SK-N-SH (cell line): ENCODE measurements at regions not wholly inside any gene's neighbourhood (a gene's known extent, or its start where the extent isn't known, plus 50 kb on each side); places are given as distances from the start of the nearest gene placed in this dataset.

Experiments used
- CTCF ChIA-PET: fragments of 300-600, 350-600 bp; formaldehyde crosslinking; extraction: SDS; loops from one replicate; lab custom pipeline; 2021; lab: Yijun Ruan, JAX
- POLR2A ChIA-PET: fragments of 350-600 bp; sonication (Branson Sonifier 250); formaldehyde crosslinking; extraction: SDS; loops from one replicate; lab custom pipeline; 2020; ENCODE audit warnings: antibody characterized with exemption, inconsistent platforms; lab: Yijun Ruan, JAX
- DNase-seq: peaks from one replicate; pipeline ENCODE4 v3.0.0; 2012
- H2AFZ ChIP-seq: fragments of 200-600 bp; sonication (generic); 2 replicates; pipeline ENCODE4 v1.8.1; 2016; ENCODE audit warnings: antibody characterized with exemption, mild to moderate bottlenecking, low read depth
- H3F3A ChIP-seq: fragments of 200-600 bp; sonication (generic); replicated peaks from 2 replicates; pipeline ENCODE3; 2016; ENCODE audit warnings: antibody characterized with exemption, mild to moderate bottlenecking; ENCODE audit not compliant: insufficient read depth
- H3K27ac ChIP-seq, 2 experiments: fragments of 200-500 bp in 1 of 2; fragments of 200-600 bp in 1 of 2; sonication (Bioruptor generic) in 1 of 2; sonication (generic), shearing (Covaris generic) in 1 of 2; 2 replicates each; pipeline versions ENCODE4 v1.5.1 to v1.6.1; 2014 to 2016; ENCODE audit warnings: low read depth in 2 of 2, inconsistent platforms in 1 of 2, low read length in 1 of 2, mild to moderate bottlenecking in 1 of 2, mixed read lengths in 1 of 2
- H3K27me3 ChIP-seq: fragments of 200-600 bp; sonication (generic), shearing (Covaris generic); 2 replicates; pipeline ENCODE4 v1.6.1; 2016; ENCODE audit warnings: mixed run types; ENCODE audit not compliant: insufficient read depth
- H3K36me3 ChIP-seq, 2 experiments: fragments of 200-500 bp in 1 of 2; fragments of 200-600 bp in 1 of 2; sonication (Bioruptor generic) in 1 of 2; sonication (generic) in 1 of 2; replicated peaks in 1 of 2; 2 replicates each; pipeline versions ENCODE3 to v1.5.1; 2014 to 2016; ENCODE audit warnings: low read length in 1 of 2, mild to moderate bottlenecking in 1 of 2; ENCODE audit not compliant: insufficient read depth in 2 of 2, control insufficient read depth in 1 of 2
- H3K4me1 ChIP-seq, 2 experiments: fragments of 200-500 bp in 1 of 2; fragments of 200-600 bp in 1 of 2; sonication (Bioruptor generic) in 1 of 2; sonication (generic), shearing (Covaris generic) in 1 of 2; 2 replicates each; pipeline versions ENCODE4 v1.5.1 to v1.6.1; 2014 to 2016; ENCODE audit warnings: low read depth in 1 of 2, low read length in 1 of 2, mixed run types in 1 of 2; ENCODE audit not compliant: insufficient read depth in 2 of 2, control insufficient read depth in 1 of 2
- H3K4me2 ChIP-seq: fragments of 200-600 bp; sonication (generic), shearing (Covaris generic); 2 replicates; pipeline ENCODE4 v1.6.1; 2017; ENCODE audit warnings: mixed run types
- H3K4me3 ChIP-seq, 2 experiments: fragments of 200-500 bp in 1 of 2; fragments of 200-600 bp in 1 of 2; sonication (Bioruptor generic) in 1 of 2; sonication (generic), shearing (Covaris generic) in 1 of 2; 2 replicates each; pipeline versions ENCODE4 v1.5.1 to v1.8.1; 2014 to 2016; ENCODE audit warnings: low read depth in 2 of 2, inconsistent platforms in 1 of 2, low read length in 1 of 2, mild to moderate bottlenecking in 1 of 2, mixed read lengths in 1 of 2, moderate library complexity in 1 of 2
- H3K79me2 ChIP-seq: fragments of 200-600 bp; sonication (generic); 2 replicates; pipeline ENCODE4 v1.8.1; 2017; ENCODE audit warnings: mild to moderate bottlenecking; ENCODE audit not compliant: insufficient read depth
- H3K9ac ChIP-seq: fragments of 200-600 bp; sonication (generic); 2 replicates; pipeline ENCODE4 v1.6.1; 2017; ENCODE audit warnings: mixed run types
- H3K9me2 ChIP-seq: fragments of 200-600 bp; sonication (generic); 2 replicates; pipeline ENCODE4 v1.6.1; 2017; ENCODE audit warnings: mixed run types
- H3K9me3 ChIP-seq: fragments of 200-600 bp; sonication (generic); 2 replicates; pipeline ENCODE4 v1.6.1; 2017; ENCODE audit warnings: mixed run types, mild to moderate bottlenecking, moderate library complexity
- H4K20me1 ChIP-seq: fragments of 200-600 bp; sonication (generic); 2 replicates; pipeline ENCODE4 v1.6.1; 2017; ENCODE audit warnings: mild to moderate bottlenecking, mixed run types; ENCODE audit not compliant: insufficient read depth
- ELF1 ChIP-seq: IDR thresholded peaks from 2 replicates; pipeline ENCODE4 v1.4.0; 2012
- FOXM1 ChIP-seq: IDR thresholded peaks from 2 replicates; pipeline ENCODE4 v1.4.0; 2012; ENCODE audit warnings: low read depth, mild to moderate bottlenecking
- GABPA ChIP-seq: IDR thresholded peaks from 2 replicates; pipeline ENCODE4 v1.4.0; 2012; ENCODE audit warnings: low read depth, mild to moderate bottlenecking
- GATA2 ChIP-seq: sonication (generic); formaldehyde crosslinking; IDR thresholded peaks from 2 replicates; pipeline ENCODE4 v1.5.0; 2020; ENCODE audit warnings: mild to moderate bottlenecking, missing genetic modification reagents
- MXI1 ChIP-seq: IDR thresholded peaks from 2 replicates; pipeline ENCODE4 v1.6.1; 2012; ENCODE audit warnings: mild to moderate bottlenecking, low read depth, low read length, improper control_type of control experiment
- NFIC ChIP-seq: IDR thresholded peaks from 2 replicates; pipeline ENCODE4 v1.4.0; 2012; ENCODE audit warnings: borderline replicate concordance
- POLR2AphosphoS5 ChIP-seq: IDR thresholded peaks from 2 replicates; pipeline ENCODE4 v1.6.1; 2012; ENCODE audit warnings: low read depth, low read length
- RAD21 ChIP-seq: IDR thresholded peaks from 2 replicates; pipeline ENCODE4 v1.6.1; 2012; ENCODE audit warnings: mild to moderate bottlenecking, low read length
- RCOR1 ChIP-seq: fragments of 150-350 bp; IDR thresholded peaks from 2 replicates; pipeline ENCODE4 v1.6.1; 2017; ENCODE audit warnings: antibody characterized with exemption, low read length
- RFX5 ChIP-seq: IDR thresholded peaks from 2 replicates; pipeline ENCODE4 v1.6.1; 2012; ENCODE audit warnings: mild to moderate bottlenecking, improper control_type of control experiment, low read length
- RXRA ChIP-seq: IDR thresholded peaks from 2 replicates; pipeline ENCODE4 v1.4.0; 2012; ENCODE audit warnings: low read depth, mild to moderate bottlenecking, borderline replicate concordance
- SMC3 ChIP-seq: IDR thresholded peaks from 2 replicates; pipeline ENCODE4 v1.6.1; 2012; ENCODE audit warnings: low read depth, low read length, improper control_type of control experiment
- TAF1 ChIP-seq: IDR thresholded peaks from 2 replicates; pipeline ENCODE4 v1.6.1; 2012; ENCODE audit warnings: low read depth, mild to moderate bottlenecking, low read length, moderate library complexity, borderline replicate concordance
- TCF12 ChIP-seq: IDR thresholded peaks from 2 replicates; pipeline ENCODE4 v1.4.0; 2012
- YY1 ChIP-seq: IDR thresholded peaks from 2 replicates; pipeline ENCODE4 v1.4.0; 2012; ENCODE audit warnings: low read depth, mild to moderate bottlenecking
- WGBS: methylation state at CpG from one replicate; pipeline ENCODE4 v1.1.6; 2017; ENCODE audit warnings: low lambda C conversion rate; 5-methylcytosine and 5-hydroxymethylcytosine counted together
- TF ChIP-seq, protein P1 (sequence below): fragments of 200-600 bp; sonication (generic); IDR thresholded peaks from 2 replicates; pipeline ENCODE4 v1.6.1; 2017; ENCODE audit warnings: antibody characterized with exemption, mild to moderate bottlenecking, moderate library complexity
- TF ChIP-seq, protein P2 (sequence below): IDR thresholded peaks from 2 replicates; pipeline ENCODE4 v1.4.0; 2012; ENCODE audit warnings: low read depth
- TF ChIP-seq, protein P3 (sequence below): IDR thresholded peaks from 2 replicates; pipeline ENCODE4; 2012
- TF ChIP-seq, protein P4 (sequence below): IDR thresholded peaks from 2 replicates; pipeline ENCODE4 v1.4.0; 2012; ENCODE audit warnings: low read depth, borderline replicate concordance

DNA sequence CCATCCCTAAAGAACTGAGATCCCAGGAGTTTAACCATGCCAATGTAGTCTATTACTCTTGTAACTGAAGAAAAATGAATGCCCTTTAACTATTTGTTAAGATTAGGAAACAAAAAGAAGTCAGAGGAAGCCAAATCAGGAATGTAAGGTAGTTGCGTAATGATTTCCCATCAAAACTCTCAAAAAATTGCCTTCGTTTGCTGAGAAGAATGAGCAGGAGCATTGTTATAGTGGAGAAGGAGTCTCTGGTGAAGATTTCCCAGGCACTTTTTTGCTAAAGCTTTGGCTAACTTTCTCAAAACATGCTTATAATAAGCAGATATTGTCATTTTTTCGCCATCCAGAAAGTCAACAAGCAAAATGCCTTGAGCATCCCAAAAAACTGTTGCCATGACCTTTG, 224.0 kb upstream of the SIX2 start:
- WGBS = 87% methylated on average over 3 of the region's 3 CpGs
- Histone ChIP-seq H3K27me3 (no peaks in the 10 kb centered on the region), H3K9me3 (no peaks in the 10 kb centered on the region), H4K20me1 (no peaks in the 10 kb centered on the region), H3K27ac (no peak overlapping the region), H3F3A (no peaks in the 10 kb centered on the region), H2AFZ (no peak overlapping the region), H3K9ac (no peak overlapping the region), H3K9me2 (no peaks in the 10 kb centered on the region), H3K4me3 (no peak overlapping the region), H3K36me3 (no peaks in the 10 kb centered on the region), H3K4me1 (peaks cover 3 to 11% of the 10 kb centered on the region in 2 experiments; a peak in 2 of 4 replicates), H3K4me2 (no peak overlapping the region), H3K79me2 (no peaks in the 10 kb centered on the region)
- ChIA-PET CTCF (interaction anchor here (1.0 kb wide), 2 partner anchors 10 to 12 kb away, joined by 3 read pairs; no protein-coding TSS in a partner anchor), POLR2A (no interaction called here)
- no peak for TF ChIP-seq ELF1
- TF ChIP-seq, protein P1, sequence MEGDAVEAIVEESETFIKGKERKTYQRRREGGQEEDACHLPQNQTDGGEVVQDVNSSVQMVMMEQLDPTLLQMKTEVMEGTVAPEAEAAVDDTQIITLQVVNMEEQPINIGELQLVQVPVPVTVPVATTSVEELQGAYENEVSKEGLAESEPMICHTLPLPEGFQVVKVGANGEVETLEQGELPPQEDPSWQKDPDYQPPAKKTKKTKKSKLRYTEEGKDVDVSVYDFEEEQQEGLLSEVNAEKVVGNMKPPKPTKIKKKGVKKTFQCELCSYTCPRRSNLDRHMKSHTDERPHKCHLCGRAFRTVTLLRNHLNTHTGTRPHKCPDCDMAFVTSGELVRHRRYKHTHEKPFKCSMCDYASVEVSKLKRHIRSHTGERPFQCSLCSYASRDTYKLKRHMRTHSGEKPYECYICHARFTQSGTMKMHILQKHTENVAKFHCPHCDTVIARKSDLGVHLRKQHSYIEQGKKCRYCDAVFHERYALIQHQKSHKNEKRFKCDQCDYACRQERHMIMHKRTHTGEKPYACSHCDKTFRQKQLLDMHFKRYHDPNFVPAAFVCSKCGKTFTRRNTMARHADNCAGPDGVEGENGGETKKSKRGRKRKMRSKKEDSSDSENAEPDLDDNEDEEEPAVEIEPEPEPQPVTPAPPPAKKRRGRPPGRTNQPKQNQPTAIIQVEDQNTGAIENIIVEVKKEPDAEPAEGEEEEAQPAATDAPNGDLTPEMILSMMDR = no peak
- DNase-seq = no peak

DNA sequence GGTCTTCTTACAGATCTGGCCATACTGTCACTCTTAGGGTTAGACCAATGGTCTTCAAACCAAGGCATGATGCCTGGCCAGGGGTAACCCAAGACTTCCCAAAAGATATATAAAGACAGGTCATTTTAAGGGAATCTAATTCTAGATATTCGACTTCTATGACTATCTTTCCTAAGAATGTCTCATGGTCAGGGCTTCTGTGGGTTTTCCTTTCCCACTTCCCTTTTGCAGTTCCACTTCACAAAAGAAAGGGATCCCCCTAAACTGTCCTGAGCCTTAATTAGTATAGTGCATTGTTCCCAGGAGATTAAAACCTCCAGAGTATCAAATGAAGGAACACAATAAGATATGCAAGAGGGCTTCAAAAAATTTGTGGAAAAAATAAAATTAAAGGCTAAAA, 223.6 kb upstream of the SIX2 start:
- TF ChIP-seq RCOR1 (no peak), POLR2AphosphoS5 (no peak), GABPA (no peak), RXRA (no peak), TCF12 (no peak), YY1 (no peak), SMC3 (no peak), GATA2 (no peak), RFX5 (no peak), FOXM1 (no peak), NFIC (no peak), MXI1 (no peak), TAF1 (no peak), RAD21 (no peak)
- TF ChIP-seq, protein P2, sequence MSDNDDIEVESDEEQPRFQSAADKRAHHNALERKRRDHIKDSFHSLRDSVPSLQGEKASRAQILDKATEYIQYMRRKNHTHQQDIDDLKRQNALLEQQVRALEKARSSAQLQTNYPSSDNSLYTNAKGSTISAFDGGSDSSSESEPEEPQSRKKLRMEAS = no peak
- TF ChIP-seq, protein P3, sequence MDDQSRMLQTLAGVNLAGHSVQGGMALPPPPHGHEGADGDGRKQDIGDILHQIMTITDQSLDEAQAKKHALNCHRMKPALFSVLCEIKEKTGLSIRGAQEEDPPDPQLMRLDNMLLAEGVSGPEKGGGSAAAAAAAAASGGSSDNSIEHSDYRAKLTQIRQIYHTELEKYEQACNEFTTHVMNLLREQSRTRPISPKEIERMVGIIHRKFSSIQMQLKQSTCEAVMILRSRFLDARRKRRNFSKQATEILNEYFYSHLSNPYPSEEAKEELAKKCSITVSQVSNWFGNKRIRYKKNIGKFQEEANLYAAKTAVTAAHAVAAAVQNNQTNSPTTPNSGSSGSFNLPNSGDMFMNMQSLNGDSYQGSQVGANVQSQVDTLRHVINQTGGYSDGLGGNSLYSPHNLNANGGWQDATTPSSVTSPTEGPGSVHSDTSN = no peak
- TF ChIP-seq, protein P1 = no peak
- TF ChIP-seq, protein P4, sequence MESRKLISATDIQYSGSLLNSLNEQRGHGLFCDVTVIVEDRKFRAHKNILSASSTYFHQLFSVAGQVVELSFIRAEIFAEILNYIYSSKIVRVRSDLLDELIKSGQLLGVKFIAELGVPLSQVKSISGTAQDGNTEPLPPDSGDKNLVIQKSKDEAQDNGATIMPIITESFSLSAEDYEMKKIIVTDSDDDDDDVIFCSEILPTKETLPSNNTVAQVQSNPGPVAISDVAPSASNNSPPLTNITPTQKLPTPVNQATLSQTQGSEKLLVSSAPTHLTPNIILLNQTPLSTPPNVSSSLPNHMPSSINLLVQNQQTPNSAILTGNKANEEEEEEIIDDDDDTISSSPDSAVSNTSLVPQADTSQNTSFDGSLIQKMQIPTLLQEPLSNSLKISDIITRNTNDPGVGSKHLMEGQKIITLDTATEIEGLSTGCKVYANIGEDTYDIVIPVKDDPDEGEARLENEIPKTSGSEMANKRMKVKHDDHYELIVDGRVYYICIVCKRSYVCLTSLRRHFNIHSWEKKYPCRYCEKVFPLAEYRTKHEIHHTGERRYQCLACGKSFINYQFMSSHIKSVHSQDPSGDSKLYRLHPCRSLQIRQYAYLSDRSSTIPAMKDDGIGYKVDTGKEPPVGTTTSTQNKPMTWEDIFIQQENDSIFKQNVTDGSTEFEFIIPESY = no peak
- no peak overlapping the region for H3K9ac ChIP-seq
- no peak overlapping the region for H3K4me3 ChIP-seq
- WGBS = 22% methylated on average over 1 of the region's 1 CpG
- no peaks in the 10 kb centered on the region for H3K9me2 ChIP-seq
- ChIA-PET POLR2A (no interaction called here), CTCF (no interaction called here)
- no peak overlapping the region for H3K4me2 ChIP-seq
- H3K4me1 ChIP-seq = peaks cover 3 to 9% of the 10 kb centered on the region in 2 experiments; a peak in 2 of 4 replicates
- H4K20me1 ChIP-seq = no peaks in the 10 kb centered on the region
- H3K27me3 ChIP-seq = no peaks in the 10 kb centered on the region
- DNase-seq = no peak
- H2AFZ ChIP-seq = no peak overlapping the region
- H3F3A ChIP-seq = no peaks in the 10 kb centered on the region
- H3K9me3 ChIP-seq = no peaks in the 10 kb centered on the region
- no peaks in the 10 kb centered on the region for H3K36me3 ChIP-seq
- no peak overlapping the region for H3K27ac ChIP-seq
- H3K79me2 ChIP-seq = no peaks in the 10 kb centered on the region
